K562 (cell line): ENCODE measurements at regions not wholly inside any gene's neighbourhood (a gene's known extent, or its start where the extent isn't known, plus 50 kb on each side); places are given as distances from the start of the nearest gene placed in this dataset.

Experiments
- ATAC-seq: fragments of 200-7000 bp; cut with Tn5 transposase; 3 replicates; pipeline ENCODE4 v1.9.1; 2020; ENCODE audit warnings: moderate library complexity
- BruUV-seq: library from RNA; stranded (reverse); fragments of 400-500 nt; replicated peaks from 2 replicates; lab custom pipeline; 2021; lab: Mats Ljungman, UMichigan
- CTCF ChIA-PET: fragments of 300-600 bp; formaldehyde crosslinking; extraction: SDS; loops from one replicate; lab custom pipeline; 2021; ENCODE audit warnings: low intra/inter-chr PET ratio; lab: Yijun Ruan, JAX
- POLR2A ChIA-PET: fragments of 300-600, 350-650 bp; sonication (Branson Sonifier 250); formaldehyde crosslinking; extraction: SDS; loops from one replicate; lab custom pipeline; 2021; ENCODE audit warnings: antibody characterized with exemption, inconsistent platforms; lab: Yijun Ruan, JAX
- DNase-seq, 4 experiments: peaks; one replicate each; pipeline versions ENCODE4 v3.0.0 to v3.0.0-alpha.2; 2011 to 2018; ENCODE audit warnings: low spot score in 3 of 4, mixed read lengths in 3 of 4; ENCODE audit errors: extremely low read depth in 1 of 4
- FAIRE-seq: peaks from 2 replicates; lab custom pipeline; 2011; peaks lifted over from hg19 to GRCh38; lab: Jason Lieb, UNC
- H2AFZ ChIP-seq: 2 replicates; pipeline ENCODE4 v1.6.0; 2011; ENCODE audit warnings: low read depth, low read length, control low read depth, inconsistent platforms
- H3K27ac ChIP-seq: fragments of 200-600 bp; 3 replicates; pipeline ENCODE4 v1.8.0; 2011; ENCODE audit warnings: low read depth, mild to moderate bottlenecking, control low read depth, inconsistent platforms, low read length, moderate library complexity, mixed read lengths; ENCODE audit errors: extremely low read depth
- H3K27me3 ChIP-seq, 2 experiments: fragments of 300-600 bp in 1 of 2; 2 replicates in 1 of 2; 3 replicates in 1 of 2; pipeline versions ENCODE4 v1.6.0 to v1.8.0; 2011; ENCODE audit warnings: inconsistent platforms in 2 of 2, low read length in 2 of 2, mild to moderate bottlenecking in 1 of 2, mixed read lengths in 1 of 2, moderate library complexity in 1 of 2; ENCODE audit not compliant: control insufficient read depth in 2 of 2, insufficient read depth in 2 of 2
- H3K36me3 ChIP-seq: fragments of 300-600 bp; 3 replicates; pipeline ENCODE4 v1.8.0; 2011; ENCODE audit warnings: mild to moderate bottlenecking, low read length, inconsistent platforms; ENCODE audit not compliant: control insufficient read depth, insufficient read depth
- H3K4me1 ChIP-seq, 2 experiments: fragments of 200-600 bp in 1 of 2; replicated peaks in 1 of 2; 2 replicates in 1 of 2; 3 replicates in 1 of 2; pipeline versions ENCODE4 v1.5.1 to v1.8.0; 2011; ENCODE audit warnings: inconsistent platforms in 2 of 2, low read length in 2 of 2, mild to moderate bottlenecking in 1 of 2, mixed read lengths in 1 of 2, moderate library complexity in 1 of 2; ENCODE audit not compliant: control insufficient read depth in 2 of 2, insufficient read depth in 2 of 2
- H3K4me2 ChIP-seq: 2 replicates; pipeline ENCODE4 v1.6.1; 2011; ENCODE audit warnings: low read length, control low read depth, inconsistent platforms, mixed read lengths; ENCODE audit not compliant: insufficient read depth
- H3K4me3 ChIP-seq: fragments of 200-600 bp; sonication (generic), shearing (Covaris generic); 2 replicates; pipeline ENCODE4 v1.5.1; 2016; ENCODE audit warnings: control low read depth, inconsistent platforms
- H3K79me2 ChIP-seq: fragments of 200-600 bp; 3 replicates; pipeline ENCODE4 v1.8.0; 2011; ENCODE audit warnings: low read length, inconsistent platforms; ENCODE audit not compliant: control insufficient read depth, insufficient read depth
- H3K9ac ChIP-seq, 2 experiments: 2 replicates each; pipeline versions ENCODE4 v1.6.0 to v1.6.1; 2011; ENCODE audit warnings: low read depth in 2 of 2, low read length in 2 of 2, control low read depth in 1 of 2, inconsistent platforms in 1 of 2, mild to moderate bottlenecking in 1 of 2, mixed read lengths in 1 of 2; ENCODE audit not compliant: insufficient read depth in 1 of 2
- H3K9me1 ChIP-seq: one replicate; pipeline ENCODE4 v1.6.0; 2011; ENCODE audit warnings: inconsistent platforms, mild to moderate bottlenecking, low read length, moderate library complexity; ENCODE audit not compliant: control insufficient read depth, insufficient read depth
- H3K9me3 ChIP-seq: replicated peaks from 2 replicates; pipeline ENCODE4 v1.5.1; 2011; ENCODE audit warnings: low read depth, low read length, inconsistent platforms; ENCODE audit not compliant: control insufficient read depth, insufficient read depth
- H4K20me1 ChIP-seq: replicated peaks from 2 replicates; pipeline ENCODE4 v1.6.1; 2011; ENCODE audit warnings: low read length, inconsistent platforms, mixed read lengths; ENCODE audit not compliant: control insufficient read depth, insufficient read depth
- ARID1B ChIP-seq: fragments of 450-650 bp; IDR thresholded peaks from 2 replicates; pipeline ENCODE4 v1.6.1; 2016; ENCODE audit warnings: antibody characterized with exemption, mild to moderate bottlenecking, inconsistent platforms
- BRD9 ChIP-seq: fragments of 450-650 bp; IDR thresholded peaks from 2 replicates; pipeline ENCODE4 v1.6.1; 2018; ENCODE audit warnings: low read depth; ENCODE audit not compliant: partially characterized antibody
- DNMT1 ChIP-seq: fragments of 450-650 bp; IDR thresholded peaks from 2 replicates; pipeline ENCODE4 v1.6.1; 2016; ENCODE audit warnings: antibody characterized with exemption, mild to moderate bottlenecking
- HBP1 ChIP-seq: fragments of 450-650 bp; formaldehyde crosslinking; IDR thresholded peaks from 2 replicates; pipeline ENCODE4 v1.4.0; 2022; ENCODE audit warnings: missing genetic modification characterization
- HMGN3 ChIP-seq: IDR thresholded peaks from 2 replicates; pipeline ENCODE4 v1.6.1; 2011; ENCODE audit warnings: borderline replicate concordance, low read depth, mild to moderate bottlenecking, mixed read lengths, low read length; ENCODE audit not compliant: insufficient read length; ENCODE audit errors: extremely low read depth
- HNRNPLL ChIP-seq: fragments of 200-400 bp; formaldehyde crosslinking; IDR thresholded peaks from 2 replicates; pipeline ENCODE4 v1.6.1; 2017; ENCODE audit warnings: low read length, low read depth, mild to moderate bottlenecking; ENCODE audit not compliant: poor library complexity, severe bottlenecking
- KAT7 ChIP-seq: sonication (generic); formaldehyde crosslinking; IDR thresholded peaks from 2 replicates; pipeline ENCODE4 v1.8.0; 2022; ENCODE audit warnings: missing genetic modification reagents, mild to moderate bottlenecking, borderline replicate concordance
- MTA2 ChIP-seq: fragments of 450-650 bp; IDR thresholded peaks from 2 replicates; pipeline ENCODE4 v1.6.1; 2016; ENCODE audit warnings: low read depth
- RB1 ChIP-seq: fragments of 450-650 bp; IDR thresholded peaks from 2 replicates; pipeline ENCODE4 v1.6.1; 2017; ENCODE audit warnings: low read depth, mild to moderate bottlenecking
- SIN3B ChIP-seq: fragments of 450-650 bp; IDR thresholded peaks from 2 replicates; pipeline ENCODE4 v1.6.1; 2017; ENCODE audit warnings: low read depth, mild to moderate bottlenecking, moderate library complexity
- ZNF3 ChIP-seq: fragments of 250-450 bp; sonication (Bioruptor Pico); IDR thresholded peaks from 2 replicates; pipeline ENCODE4 v1.5.0; 2021; ENCODE audit warnings: mild to moderate bottlenecking, moderate library complexity
- ZNF76 ChIP-seq: fragments of 250-450 bp; sonication (Bioruptor Pico); IDR thresholded peaks from 2 replicates; pipeline ENCODE4 v1.4.0; 2020; ENCODE audit warnings: mild to moderate bottlenecking, moderate library complexity, borderline replicate concordance
- WGBS: fragments of 100-300 bp; shearing (Covaris generic); methylation state at CpG from one replicate; pipeline ENCODE4 v1.1.6; 2016; ENCODE audit warnings: low coverage, mixed read lengths; ENCODE audit not compliant: insufficient coverage; ENCODE audit errors: missing lambda C conversion rate; 5-methylcytosine and 5-hydroxymethylcytosine counted together
- in situ Hi-C: fragments of 300-500 bp; cut with MboI; formaldehyde crosslinking; loops from 4 replicates; pipeline ENCODE4 v1.15.0; 2018; ENCODE audit warnings: inconsistent platforms, mixed read lengths
- intact Hi-C: fragments of 100-400 bp; cut with micrococcal nuclease; formaldehyde crosslinking; loops from 2 replicates; pipeline ENCODE4 v1.14.2; 2022
- TF ChIP-seq, protein P1 (sequence below): sonication (generic); formaldehyde crosslinking; IDR thresholded peaks from 2 replicates; pipeline ENCODE4 v1.8.0; 2022; ENCODE audit warnings: missing genetic modification reagents, mild to moderate bottlenecking, borderline replicate concordance

DNA sequence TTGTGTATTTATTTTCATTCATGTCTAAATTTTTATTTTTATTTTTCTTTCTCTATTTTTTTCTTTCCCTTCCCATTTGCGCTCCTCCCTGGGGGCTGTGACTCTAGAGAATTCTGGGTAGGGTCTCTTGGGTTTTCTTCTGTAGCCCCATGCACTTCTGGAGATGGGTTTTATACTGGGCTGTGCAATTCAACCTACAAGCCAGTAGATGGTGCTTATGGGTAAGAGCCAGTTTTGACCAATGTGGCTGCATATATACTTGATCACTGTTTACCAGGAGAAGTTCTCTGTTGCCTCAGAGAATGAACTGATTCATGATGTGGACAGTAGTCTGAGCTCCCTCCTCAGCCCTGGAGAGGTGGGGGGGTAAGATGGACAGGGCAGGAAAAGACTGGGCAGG is 614.6 kb downstream of the PCDH19 start (continued):
- TF ChIP-seq KAT7 (CRISPR knock-in tag) = no peak
- no peak for TF ChIP-seq SIN3B
- TF ChIP-seq MTA2 = no peak
- no peak for TF ChIP-seq HBP1 (CRISPR knock-in tag)
- no peak for TF ChIP-seq ARID1B
- no peak for TF ChIP-seq ZNF76 (CRISPR knock-in tag)
- no peak for TF ChIP-seq HMGN3
- TF ChIP-seq BRD9 = no peak
- TF ChIP-seq, all 486 proteins: peak for 0

- DNase-seq (no peak), FAIRE-seq (no peak)
- no peaks in the 10 kb centered on the region for H3K27me3 ChIP-seq
- no TSS peak for BruUV-seq
- H3K36me3 ChIP-seq = no peaks in the 10 kb centered on the region
- POLR2A ChIA-PET = no interaction called here
- no peaks in the 10 kb centered on the region for H3K9me3 ChIP-seq
- no peak overlapping the region for H3K27ac ChIP-seq
- no peak overlapping the region for H2AFZ ChIP-seq
- intact Hi-C loops = no loop called here
- in situ Hi-C loops = no loop called here
- H3K79me2 ChIP-seq = no peaks in the 10 kb centered on the region
- TF ChIP-seq DNMT1 (no peak), RB1 (no peak), ZNF3 (CRISPR knock-in tag) (no peak), HNRNPLL (no peak)
- TF ChIP-seq, protein P1, sequence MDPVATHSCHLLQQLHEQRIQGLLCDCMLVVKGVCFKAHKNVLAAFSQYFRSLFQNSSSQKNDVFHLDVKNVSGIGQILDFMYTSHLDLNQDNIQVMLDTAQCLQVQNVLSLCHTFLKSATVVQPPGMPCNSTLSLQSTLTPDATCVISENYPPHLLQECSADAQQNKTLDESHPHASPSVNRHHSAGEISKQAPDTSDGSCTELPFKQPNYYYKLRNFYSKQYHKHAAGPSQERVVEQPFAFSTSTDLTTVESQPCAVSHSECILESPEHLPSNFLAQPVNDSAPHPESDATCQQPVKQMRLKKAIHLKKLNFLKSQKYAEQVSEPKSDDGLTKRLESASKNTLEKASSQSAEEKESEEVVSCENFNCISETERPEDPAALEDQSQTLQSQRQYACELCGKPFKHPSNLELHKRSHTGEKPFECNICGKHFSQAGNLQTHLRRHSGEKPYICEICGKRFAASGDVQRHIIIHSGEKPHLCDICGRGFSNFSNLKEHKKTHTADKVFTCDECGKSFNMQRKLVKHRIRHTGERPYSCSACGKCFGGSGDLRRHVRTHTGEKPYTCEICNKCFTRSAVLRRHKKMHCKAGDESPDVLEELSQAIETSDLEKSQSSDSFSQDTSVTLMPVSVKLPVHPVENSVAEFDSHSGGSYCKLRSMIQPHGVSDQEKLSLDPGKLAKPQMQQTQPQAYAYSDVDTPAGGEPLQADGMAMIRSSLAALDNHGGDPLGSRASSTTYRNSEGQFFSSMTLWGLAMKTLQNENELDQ (CRISPR knock-in tag) = no peak
- TF ChIP-seq, all 486 proteins: peak for 0
- Histone ChIP-seq H3K9me1 (no peaks in the 10 kb centered on the region), H3K9ac (no peak overlapping the region), H3K4me2 (no peak overlapping the region), H4K20me1 (no peaks in the 10 kb centered on the region), H3K4me1 (no peaks in the 10 kb centered on the region), H3K4me3 (no peak overlapping the region)
- CTCF ChIA-PET = no interaction called here
- 0% methylated on average over 3 of the region's 3 CpGs for WGBS
- ATAC-seq = no peak
Observed at GRCh38 chrX:99782516-99783040, 627.5 kb downstream of the PCDH19 start.
